ENCODE measurements at regions not wholly inside any gene's neighbourhood (a gene's known extent, or its start where the extent isn't known, plus 50 kb on each side); places are given as distances from the start of the nearest gene placed in this dataset.

DNA sequence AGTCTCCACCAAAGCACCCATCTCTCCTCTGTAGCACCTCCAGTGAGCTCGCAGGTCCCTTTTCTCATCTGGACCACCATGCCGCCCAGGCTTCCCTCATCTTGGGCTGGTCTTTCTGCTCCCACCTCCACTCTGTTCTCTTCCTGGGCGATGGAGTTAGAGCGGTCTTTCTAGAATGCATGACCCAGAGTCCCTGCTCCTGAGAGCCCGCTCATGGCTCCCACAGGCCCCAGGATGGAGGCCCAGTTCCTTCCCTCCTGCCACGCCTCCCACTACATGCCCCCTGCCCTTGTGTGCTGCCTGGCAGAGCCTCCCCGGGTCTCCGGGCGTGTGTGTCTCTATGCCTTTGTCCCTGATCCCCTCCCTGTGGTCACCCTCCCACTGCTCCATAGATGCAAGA is 100.7 kb upstream of the RTL1 start:
- DNase-seq (ENCODE audit: low spot score) = no peak

DNA sequence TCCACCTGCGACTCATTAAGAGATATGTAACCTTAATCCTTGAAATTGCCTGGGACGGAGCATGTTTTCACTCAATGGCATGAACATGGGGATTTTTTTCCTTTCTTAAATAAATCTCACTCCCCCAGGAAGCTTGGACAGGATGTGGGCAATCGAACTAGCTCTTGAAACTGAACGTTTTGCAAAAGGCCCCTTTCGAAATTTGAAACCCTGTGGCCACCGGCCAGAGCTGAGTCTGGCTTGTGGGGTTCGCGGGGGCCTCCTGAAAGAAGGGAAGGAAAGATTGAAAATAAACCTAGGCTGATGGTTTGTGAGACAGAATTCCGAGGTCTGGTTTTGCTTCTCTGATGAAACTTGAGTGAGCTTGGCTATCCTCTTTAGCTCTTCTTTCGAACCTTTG is 101.4 kb upstream of the RTL1 start:
- no peak for DNase-seq (ENCODE audit: low spot score)

GRCh38 chr14:101005447-101005846 is 101.9 kb upstream of the RTL1 start:
- DNase-seq (ENCODE audit: low spot score) = no peak

GRCh38 chr14:101006008-101006407 is 102.5 kb upstream of the RTL1 start:
- no peak for DNase-seq (ENCODE audit: low spot score)

DNA sequence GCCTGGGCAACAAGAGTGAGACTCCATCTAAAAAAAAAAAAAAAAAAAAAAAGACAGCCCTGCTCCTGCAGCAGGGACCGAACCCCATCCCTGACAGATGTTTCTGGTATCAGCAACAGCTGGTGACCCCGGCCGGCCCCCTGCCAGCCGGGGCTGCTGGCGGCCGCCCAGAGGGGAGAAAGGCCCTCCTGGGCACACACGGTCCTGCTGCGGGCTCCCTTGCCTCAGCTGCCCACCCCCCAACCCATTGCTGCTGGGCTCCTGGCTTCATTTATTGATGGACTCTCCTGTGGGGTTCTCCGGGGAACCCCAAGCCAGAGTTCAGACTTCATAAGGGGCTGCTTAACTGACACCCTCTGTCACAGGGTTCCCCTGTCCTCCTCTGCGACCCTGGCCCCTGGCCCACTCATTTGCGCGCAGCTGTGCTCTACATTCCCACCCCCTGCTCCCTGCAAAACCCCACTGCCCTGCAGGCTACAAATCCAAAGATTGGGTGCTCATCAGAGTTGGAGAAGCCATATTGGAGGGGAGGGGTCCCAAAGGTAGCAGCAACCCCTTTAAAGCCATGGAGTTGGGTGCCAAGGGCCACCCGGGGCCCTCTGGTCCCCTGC is 103.6 kb upstream of the RTL1 start:
- no peak for DNase-seq (ENCODE audit: low spot score)

DNA sequence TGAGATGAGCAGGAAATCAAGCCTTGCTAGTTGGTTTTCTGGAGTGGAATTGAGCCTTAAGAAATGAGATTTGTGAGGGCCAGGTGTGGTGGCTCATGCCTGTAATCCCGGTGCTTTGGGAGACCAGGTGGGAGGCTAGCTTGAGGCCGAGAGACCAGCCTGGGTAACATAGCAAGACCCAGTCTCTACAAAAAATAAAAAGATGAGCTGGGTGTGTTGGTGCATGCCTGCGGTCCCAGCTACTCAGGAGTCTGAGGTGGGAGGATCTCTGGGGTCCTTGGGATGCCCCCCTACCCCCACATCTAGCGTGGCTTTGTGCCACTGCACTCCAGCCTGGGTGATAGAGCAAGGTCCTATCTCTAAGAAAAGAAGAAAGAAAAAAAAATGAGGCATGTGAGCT is 104.2 kb upstream of the RTL1 start:
- DNase-seq (ENCODE audit: low spot score) = no peak

GRCh38 chr14:101008196-101008595 is 104.7 kb upstream of the RTL1 start:
- no peak for DNase-seq (ENCODE audit: low spot score)

DNA sequence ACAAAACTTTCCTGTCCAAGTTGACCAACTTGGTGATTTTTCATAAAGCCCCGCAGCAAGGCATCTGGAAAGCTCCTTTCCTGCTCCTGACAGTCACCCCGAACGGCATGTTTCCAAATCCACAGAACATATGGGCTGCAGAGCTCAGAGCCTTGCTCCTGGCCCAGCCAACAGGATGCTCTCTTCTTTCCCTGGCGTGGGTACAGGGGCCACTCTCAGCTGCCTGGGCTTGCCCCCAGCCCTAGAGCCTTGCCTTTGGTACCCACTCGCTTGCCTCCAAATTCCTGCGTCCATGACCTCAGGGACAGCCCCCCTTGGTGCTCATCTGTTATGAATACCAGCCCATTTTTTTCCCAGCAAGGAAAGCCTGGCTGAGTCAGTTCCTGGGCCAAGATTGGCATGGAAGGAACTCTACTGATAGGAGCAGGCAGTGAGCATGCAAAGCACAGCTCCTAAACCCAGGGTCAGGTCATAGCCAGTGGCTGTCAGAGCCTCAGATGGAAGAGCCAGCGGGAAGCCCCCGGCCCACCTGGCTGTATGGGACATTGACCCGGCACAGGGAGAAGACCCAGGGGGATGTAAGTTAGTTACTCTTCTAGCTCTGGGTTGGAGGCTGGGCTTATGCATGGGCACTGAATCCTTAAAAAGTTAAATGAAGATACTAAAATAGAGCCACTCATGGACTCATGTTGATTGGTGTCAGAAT is 105.3 kb upstream of the RTL1 start:
- no peak for DNase-seq (ENCODE audit: low spot score)

DNA sequence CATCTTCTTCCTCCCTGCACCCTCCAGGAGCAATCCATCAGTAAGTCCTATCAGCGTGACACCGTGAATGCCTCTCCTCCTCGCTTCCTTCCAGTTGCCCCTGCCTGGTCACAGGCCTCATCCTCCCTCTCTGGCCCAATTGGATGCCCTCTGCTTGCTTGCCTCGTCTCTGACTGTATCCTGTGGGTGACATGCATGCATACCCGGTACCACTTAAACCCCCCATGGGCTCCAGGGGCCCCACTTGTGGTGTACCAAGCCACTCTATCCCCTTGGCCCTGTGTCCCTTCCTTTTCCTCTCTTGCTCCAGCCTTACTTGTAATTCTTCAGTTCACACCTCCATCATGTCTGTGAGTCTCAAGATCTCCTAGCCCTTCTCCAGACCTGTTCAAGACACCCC is 106.0 kb upstream of the RTL1 start:
- DNase-seq (ENCODE audit: low spot score) = no peak

DNA sequence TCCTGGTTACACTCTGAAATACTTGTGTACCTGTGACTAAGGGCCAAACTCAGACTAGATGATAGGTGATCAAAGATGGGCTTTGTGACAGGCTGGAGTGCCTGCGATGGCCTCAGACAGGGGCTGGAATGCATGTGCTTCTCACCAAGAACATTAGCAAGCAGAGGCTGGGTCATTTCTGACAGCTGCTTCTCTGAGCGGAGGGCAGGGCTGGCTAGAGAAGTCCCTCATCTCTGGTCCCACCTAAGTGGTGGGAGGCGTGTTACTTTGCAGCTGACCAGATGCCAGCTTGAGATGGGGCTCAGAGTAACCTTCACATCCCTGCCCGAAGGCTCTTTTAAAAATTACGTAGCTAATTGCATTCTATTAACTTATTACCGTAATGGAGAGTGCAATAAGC is 106.8 kb upstream of the RTL1 start:
- no peak for DNase-seq (ENCODE audit: low spot score)

DNA sequence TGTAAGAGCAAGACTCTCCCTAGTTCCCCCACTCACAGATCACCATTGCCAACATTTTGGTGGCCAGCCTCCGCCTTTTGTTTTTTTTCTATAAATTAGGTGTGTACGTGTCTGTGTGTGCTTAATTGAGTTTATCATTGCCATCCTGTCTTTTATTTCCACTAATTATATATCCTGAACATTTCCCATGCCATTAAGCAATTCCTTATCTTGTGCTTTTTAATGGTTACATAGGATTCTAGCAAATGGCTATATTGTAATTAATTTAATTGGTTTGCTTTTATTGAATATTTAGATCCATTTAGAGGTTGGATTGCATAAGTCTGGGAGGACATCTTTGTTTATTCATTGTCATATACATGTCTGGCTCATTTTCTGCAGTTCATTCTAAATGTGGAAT is 107.3 kb upstream of the RTL1 start:
- DNase-seq (ENCODE audit: low spot score) = no peak

- DNase-seq (ENCODE audit: low spot score) = no peak
Measured at GRCh38 chr14:101017209-101017608, 113.7 kb upstream of the RTL1 start.

DNA sequence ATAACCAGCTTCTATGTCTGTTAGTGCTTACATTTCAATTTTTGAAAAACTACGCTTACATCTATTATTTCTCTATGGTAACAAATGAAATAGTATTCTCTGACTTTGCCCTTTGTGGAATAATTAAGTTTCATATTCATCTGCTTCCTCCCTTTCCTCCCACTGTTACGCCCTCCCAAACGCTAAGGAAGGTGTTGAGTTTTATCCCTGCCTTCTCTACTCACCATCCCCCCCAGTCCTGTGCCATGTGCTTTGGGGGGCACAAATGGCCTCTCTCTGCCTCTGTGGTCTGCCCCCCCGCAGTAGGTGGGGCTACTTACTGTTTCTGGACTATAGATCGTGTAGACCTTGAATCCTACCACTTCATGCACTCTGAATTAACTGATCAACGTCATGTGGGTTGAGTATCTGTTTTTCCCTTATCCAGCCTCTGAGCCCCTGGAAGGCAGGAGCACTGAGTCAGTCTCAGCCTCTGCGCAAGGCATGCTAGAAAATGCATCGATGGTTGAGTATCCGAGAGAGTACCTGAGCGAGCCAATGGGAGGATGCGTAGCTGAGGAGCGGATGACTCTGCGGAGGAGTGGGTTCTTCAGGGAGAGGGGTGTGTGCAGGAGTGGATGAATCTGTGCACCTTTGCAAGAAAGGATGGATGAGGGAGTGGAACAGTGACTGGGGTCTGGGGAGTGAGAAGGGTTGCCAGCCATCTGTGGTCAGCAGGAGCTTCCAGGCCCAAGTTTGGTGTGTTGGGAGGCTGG is 114.5 kb upstream of the RTL1 start:
- DNase-seq (ENCODE audit: low spot score) = no peak

GRCh38 chr14:101018561-101019290 is 115.2 kb upstream of the RTL1 start:
- DNase-seq (ENCODE audit: low spot score) = no peak

- DNase-seq (ENCODE audit: low spot score) = no peak
Measured at GRCh38 chr14:101019541-101019940, 116.0 kb upstream of the RTL1 start.

DNA sequence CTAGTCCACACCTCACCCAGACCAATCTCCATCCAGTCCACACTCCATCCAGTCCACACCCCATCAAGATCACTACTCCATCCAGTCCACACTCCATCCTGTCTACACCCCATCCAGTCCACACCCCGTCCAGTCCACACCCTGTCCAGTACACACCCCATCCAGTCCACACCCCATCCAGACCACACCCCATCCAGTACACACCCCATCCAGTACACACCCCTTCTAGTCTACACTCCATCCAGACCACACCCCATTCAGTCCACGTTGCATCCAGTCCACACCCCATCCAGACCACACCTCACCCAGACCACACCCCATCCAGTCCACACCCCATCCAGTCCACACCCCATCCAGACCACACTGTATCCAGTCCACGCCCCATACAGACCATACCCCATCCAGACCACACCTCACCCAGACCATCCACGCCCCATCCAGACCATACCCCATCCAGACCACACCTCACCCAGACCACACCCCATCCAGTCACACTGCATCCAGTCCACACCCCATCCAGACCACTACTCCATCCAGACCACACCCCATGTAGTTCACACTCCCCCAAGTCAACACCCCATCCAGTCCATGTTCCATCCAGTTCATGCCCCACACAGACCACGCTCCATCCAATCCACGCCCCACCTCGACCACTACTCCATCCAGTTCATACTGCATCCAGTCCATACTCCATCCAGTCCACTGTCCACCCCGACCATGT is 116.6 kb upstream of the RTL1 start:
- DNase-seq (ENCODE audit: low spot score) = no peak

DNA sequence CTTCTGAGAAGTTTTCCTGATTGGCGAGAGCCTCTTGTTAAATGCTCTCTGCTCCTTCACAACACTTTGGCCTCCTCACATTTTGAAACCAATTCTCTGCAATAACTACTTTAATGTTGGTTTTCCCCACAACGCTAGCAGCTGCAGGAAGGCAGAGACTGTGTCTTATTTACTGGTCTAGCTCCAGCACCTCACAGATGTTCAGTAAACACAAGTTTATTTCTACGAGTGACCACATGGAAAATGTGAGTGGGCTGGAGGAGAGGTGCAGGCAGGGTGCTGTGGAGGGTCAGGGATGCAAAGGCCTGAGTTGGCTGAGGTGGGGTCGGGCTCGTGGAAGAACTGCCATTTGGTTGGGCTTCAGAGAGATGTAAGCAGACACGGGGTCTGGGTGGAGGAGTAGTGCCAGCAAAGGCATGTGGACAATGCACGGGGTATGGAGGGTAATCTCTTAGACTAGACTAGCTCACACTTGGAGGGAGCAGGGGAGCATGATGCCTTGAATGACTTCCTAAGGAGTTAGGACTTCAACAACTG is 117.4 kb upstream of the RTL1 start:
- no peak for DNase-seq (ENCODE audit: low spot score)

DNA sequence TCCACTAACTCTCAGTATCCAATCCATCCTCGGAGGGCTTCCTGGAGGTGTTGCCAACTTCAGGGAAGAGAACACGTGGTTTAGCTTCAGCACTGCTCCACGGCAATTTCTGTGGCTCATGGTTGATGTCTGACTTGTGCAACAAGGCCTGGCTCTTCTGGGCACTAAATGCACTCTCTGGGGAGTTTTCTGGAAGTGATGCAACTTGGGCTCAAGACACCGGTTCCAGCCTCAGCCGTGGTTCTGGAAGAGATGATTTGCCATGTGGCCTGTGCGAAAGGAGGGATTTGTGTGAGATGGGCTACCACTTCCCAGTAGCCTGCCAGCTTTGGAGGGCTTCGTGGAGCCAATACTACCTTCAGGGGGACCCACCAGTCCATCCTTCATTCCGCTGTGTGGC is 118.6 kb upstream of the RTL1 start:
- DNase-seq (ENCODE audit: low spot score) = no peak

DNA sequence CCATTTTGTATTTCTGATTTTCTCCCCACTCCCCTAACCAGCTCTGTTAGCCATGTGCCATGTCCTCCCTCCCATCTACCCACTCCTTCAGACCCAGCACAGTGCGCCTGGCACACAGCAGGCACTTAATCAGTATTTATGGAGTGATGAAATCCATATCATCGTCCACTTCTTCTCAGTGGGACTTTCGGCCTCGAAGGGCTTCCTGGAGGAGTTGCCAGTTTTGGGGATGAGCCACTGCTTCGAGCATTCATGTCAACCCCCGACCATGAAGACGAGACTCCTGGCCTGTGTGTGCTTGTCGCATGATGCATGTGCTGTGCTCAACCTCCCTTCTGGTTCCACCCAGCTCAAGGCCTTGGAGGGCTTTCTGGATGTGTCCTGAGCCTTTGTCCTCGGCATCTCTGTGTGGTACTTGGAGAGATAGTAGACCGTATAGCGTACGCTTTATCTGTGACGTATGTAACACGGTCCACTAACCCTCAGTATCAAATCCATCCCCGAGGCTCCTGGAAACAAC is 119.5 kb upstream of the RTL1 start:
- DNase-seq (ENCODE audit: low spot score) = no peak

GRCh38 chr14:101024686-101025085 is 121.2 kb upstream of the RTL1 start:
- no peak for DNase-seq (ENCODE audit: low spot score)

DNA sequence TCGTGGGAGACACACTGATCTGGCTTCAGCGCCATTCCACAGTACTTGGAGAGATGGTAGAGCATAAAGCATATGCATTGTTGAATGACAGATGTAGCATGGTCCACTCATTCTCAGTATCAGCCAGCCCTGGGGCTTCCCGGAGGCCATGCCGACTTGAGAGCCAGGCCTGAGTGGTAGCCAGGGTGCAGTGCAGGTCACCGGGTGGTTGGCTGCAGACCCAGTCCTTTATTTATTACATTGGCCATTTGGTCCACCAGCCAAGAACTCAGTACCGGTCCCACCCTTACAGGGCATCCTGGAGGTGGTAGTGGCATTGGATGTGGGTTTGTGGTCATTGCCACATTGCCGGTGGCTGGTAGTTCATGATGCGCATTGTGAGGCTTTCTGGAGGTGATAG is 121.6 kb upstream of the RTL1 start:
- DNase-seq (ENCODE audit: low spot score) = no peak

DNA sequence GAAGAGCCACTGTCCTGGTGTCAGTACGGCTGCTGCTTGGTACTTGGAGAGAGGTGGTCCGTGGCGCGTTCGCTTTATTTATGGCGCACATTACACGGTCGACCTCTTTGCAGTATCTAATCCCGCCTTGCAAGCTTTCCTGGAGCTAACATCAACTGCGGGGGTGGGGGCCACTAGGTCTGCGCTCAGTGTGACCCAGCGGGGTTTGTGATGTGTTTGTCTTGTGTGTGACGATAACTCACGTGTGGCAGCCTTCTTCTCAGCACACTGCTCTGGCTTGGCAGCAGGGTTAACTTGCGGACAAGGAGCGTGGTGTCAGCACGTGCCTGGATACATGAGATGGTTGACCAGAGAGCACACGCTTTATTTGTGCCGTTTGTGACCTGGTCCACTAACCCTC is 122.2 kb upstream of the RTL1 start:
- no peak for DNase-seq (ENCODE audit: low spot score)

Measured in COLO829 (cell line).